Muscle layer of colon (tissue), 2 donors: ENCODE measurements at regions not wholly inside any gene's neighbourhood (a gene's known extent, or its start where the extent isn't known, plus 50 kb on each side); places are given as distances from the start of the nearest gene placed in this dataset.

Experiments
- H3K27ac ChIP-seq: one replicate; pipeline ENCODE4 v1.7.0; 2013; ENCODE audit warnings: low read depth, mild to moderate bottlenecking, low read length, moderate library complexity
- H3K27me3 ChIP-seq, 2 donors: one replicate each; pipeline ENCODE4 v1.7.0; 2013; ENCODE audit warnings: low read length in 2 of 2, mild to moderate bottlenecking in 2 of 2; ENCODE audit not compliant: insufficient read depth in 2 of 2, control insufficient read depth in 1 of 2
- H3K36me3 ChIP-seq: one replicate; pipeline ENCODE4 v1.7.0; 2013; ENCODE audit warnings: mild to moderate bottlenecking, low read length; ENCODE audit not compliant: insufficient read depth
- H3K4me1 ChIP-seq: one replicate; pipeline ENCODE4 v1.7.0; 2013; ENCODE audit warnings: mild to moderate bottlenecking, low read length; ENCODE audit not compliant: insufficient read depth
- H3K4me3 ChIP-seq, 2 donors: one replicate each; pipeline ENCODE4 v1.7.0; 2013; ENCODE audit warnings: low read length in 2 of 2, low read depth in 1 of 2, mild to moderate bottlenecking in 1 of 2, moderate library complexity in 1 of 2
- H3K9ac ChIP-seq: one replicate; pipeline ENCODE4 v1.7.0; 2013; ENCODE audit warnings: low read length
- H3K9me3 ChIP-seq: one replicate; pipeline ENCODE4 v1.7.0; 2013; ENCODE audit warnings: mild to moderate bottlenecking, low read length
- donor health status: abdominal sarcoma.
- donor health status: Adenocarcinoma of cecum.

DNA sequence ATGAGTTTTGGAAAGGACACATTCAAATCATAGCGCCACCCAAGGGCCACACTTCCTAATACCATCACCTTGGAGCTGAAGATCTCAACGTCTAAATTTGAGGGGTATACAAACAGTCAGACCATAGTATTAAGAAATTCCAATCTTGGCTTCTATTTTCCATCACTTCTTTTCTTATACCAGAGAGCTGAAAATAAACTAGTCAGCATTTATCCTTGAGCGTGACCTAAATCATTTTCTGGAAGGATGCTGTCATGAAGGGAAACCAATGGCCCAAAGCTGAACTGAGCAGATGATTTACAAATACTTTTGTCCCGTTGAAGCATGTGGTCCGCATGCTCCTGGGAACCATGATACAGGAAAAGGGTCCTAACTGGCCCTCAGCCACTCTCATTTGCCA, 921.9 kb downstream of the CCSER2 start:
- no peaks in the 10 kb centered on the region for H3K4me1 ChIP-seq
- no peaks in the 10 kb centered on the region for H3K9me3 ChIP-seq
- no peaks in the 10 kb centered on the region for H3K27me3 ChIP-seq
- H3K4me3 ChIP-seq: no peak overlapping the region
- H3K27ac ChIP-seq: no peak overlapping the region
- H3K9ac ChIP-seq: no peak overlapping the region
- H3K36me3 ChIP-seq: no peaks in the 10 kb centered on the region

DNA sequence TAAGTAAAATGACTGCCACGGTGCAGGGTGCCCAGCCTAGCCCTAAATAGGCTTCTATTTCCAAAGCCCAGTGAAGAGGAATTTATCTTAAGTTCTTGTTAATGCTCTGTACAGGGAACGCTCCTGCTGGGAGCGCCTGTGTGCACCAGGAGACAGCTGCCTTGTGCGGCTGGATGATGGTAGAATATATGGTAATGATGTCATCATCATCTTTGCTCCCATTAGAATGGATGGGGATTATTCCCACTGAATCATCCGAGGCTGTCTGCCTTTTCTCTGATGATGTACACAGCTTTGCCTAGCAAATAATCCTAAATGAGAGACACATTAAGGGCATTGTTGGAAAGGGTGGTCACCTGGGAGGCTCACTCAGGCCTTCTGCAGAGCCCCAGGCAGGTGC, 928.1 kb downstream of the CCSER2 start:
- H3K27me3 ChIP-seq: no peaks in the 10 kb centered on the region
- no peaks in the 10 kb centered on the region for H3K36me3 ChIP-seq
- no peak overlapping the region for H3K9ac ChIP-seq
- H3K4me3 ChIP-seq: no peak overlapping the region
- no peak overlapping the region for H3K27ac ChIP-seq
- no peaks in the 10 kb centered on the region for H3K9me3 ChIP-seq
- no peaks in the 10 kb centered on the region for H3K4me1 ChIP-seq

DNA sequence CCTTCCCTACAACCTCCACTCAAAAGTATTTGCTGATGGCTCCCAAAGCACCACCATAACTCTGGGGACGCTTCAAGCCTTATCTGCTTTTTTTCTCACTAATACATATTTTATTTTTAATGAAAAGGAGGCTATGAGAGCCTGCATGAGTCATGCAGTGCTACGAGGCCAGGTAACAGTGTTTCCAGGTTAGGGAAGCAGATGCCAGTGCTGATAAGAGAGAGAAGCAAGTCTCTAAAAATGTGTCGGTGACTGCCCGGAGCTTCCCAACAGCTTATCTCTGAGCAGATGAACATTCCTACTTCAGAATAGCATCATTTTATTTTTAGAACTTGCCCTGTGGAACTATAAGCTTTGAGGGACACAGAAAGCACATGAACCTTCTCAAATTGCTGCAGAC, 931.5 kb downstream of the CCSER2 start:
- no peaks in the 10 kb centered on the region for H3K4me1 ChIP-seq
- no peak overlapping the region for H3K27ac ChIP-seq
- no peaks in the 10 kb centered on the region for H3K27me3 ChIP-seq
- no peaks in the 10 kb centered on the region for H3K9me3 ChIP-seq
- no peaks in the 10 kb centered on the region for H3K36me3 ChIP-seq
- no peak overlapping the region for H3K9ac ChIP-seq
- no peak overlapping the region for H3K4me3 ChIP-seq

DNA sequence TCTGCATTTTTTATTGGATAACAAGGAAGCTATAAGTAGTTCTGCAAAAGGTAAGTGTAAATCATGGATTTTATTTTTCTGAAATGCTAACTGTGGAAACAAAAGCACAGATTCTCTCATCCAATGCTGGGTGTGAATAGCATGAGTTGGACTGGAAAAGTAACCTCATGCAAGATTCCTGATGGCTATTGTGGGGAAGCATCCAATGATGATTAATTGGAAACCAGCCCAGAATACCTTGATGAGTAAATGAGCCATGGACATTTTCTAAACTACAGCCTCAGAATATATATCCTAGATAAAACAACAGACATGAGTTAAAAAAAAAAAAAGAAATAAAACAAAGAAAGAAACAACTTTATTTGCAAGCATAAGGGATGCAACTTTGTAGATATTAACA, 934.6 kb downstream of the CCSER2 start:
- no peak overlapping the region for H3K27ac ChIP-seq
- H3K27me3 ChIP-seq: no peaks in the 10 kb centered on the region
- H3K4me1 ChIP-seq: no peaks in the 10 kb centered on the region
- H3K9ac ChIP-seq: no peak overlapping the region
- no peaks in the 10 kb centered on the region for H3K9me3 ChIP-seq
- H3K4me3 ChIP-seq: no peak overlapping the region
- H3K36me3 ChIP-seq: no peaks in the 10 kb centered on the region

DNA sequence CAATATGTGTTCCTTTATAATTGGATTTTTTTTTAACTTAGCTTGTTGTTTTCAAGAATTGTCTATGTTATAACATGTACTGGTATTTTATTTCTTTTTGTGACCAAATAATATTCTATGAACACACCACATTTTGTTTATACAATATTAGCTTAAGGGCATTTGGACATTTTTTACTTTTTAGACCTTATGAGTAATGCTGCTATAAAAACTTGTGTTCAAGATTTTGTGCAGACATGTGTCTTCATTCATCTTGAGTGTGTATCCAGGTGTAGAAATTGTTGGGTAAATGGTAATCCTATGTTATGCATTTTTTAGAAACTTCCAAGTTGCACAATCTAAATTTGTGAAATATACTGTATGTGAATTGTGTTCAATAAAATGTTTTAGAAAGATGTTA, 936.7 kb downstream of the CCSER2 start:
- Histone ChIP-seq H3K4me1 (no peaks in the 10 kb centered on the region), H3K4me3 (no peak overlapping the region), H3K36me3 (no peaks in the 10 kb centered on the region), H3K9ac (no peak overlapping the region), H3K27ac (no peak overlapping the region), H3K9me3 (no peaks in the 10 kb centered on the region), H3K27me3 (no peaks in the 10 kb centered on the region)

DNA sequence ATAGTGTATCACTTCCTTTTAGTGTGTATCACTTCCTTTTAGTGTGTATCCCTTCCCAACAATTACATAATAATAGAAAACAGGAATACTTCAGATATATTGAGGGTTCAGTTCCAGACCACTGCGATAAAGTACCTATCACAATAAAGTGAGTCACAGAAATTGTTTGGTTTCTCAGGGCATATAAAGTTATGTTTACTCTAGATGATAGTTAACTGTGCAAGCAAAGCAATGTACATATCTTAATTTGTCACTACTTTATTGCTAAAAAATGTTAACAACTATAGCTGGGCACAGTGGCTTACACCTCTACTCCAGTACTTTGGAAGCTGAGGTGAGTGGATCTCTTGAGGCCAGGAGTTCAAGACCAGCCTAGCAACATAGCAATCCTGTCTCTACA, 938.4 kb downstream of the CCSER2 start:
- H3K4me1 ChIP-seq: no peaks in the 10 kb centered on the region
- no peak overlapping the region for H3K27ac ChIP-seq
- no peaks in the 10 kb centered on the region for H3K36me3 ChIP-seq
- H3K9me3 ChIP-seq: no peaks in the 10 kb centered on the region
- no peak overlapping the region for H3K9ac ChIP-seq
- H3K27me3 ChIP-seq: no peaks in the 10 kb centered on the region
- no peak overlapping the region for H3K4me3 ChIP-seq

DNA sequence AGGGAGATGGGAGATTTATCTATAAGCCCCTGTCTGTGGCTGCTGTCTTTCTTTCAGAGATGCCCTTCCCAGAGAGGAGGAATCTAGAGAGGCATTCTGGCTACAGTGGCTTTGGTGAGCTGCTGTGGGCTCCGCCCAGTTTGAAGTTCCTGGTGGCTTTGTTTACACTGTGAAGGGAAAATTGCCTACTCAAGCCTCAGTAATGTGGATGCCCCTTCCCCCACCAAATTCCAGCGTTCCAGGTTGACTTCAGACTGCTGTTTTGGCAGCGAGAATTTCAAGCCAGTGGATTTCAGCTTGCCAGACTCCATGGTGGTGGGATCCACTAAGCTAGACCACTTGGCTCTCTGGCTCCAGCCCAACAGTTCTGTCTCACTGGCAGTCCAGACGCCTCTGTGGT, 951.6 kb downstream of the CCSER2 start:
- no peak overlapping the region for H3K27ac ChIP-seq
- no peaks in the 10 kb centered on the region for H3K36me3 ChIP-seq
- H3K9me3 ChIP-seq: no peaks in the 10 kb centered on the region
- H3K27me3 ChIP-seq: no peaks in the 10 kb centered on the region
- no peaks in the 10 kb centered on the region for H3K4me1 ChIP-seq
- H3K9ac ChIP-seq: no peak overlapping the region
- no peak overlapping the region for H3K4me3 ChIP-seq

DNA sequence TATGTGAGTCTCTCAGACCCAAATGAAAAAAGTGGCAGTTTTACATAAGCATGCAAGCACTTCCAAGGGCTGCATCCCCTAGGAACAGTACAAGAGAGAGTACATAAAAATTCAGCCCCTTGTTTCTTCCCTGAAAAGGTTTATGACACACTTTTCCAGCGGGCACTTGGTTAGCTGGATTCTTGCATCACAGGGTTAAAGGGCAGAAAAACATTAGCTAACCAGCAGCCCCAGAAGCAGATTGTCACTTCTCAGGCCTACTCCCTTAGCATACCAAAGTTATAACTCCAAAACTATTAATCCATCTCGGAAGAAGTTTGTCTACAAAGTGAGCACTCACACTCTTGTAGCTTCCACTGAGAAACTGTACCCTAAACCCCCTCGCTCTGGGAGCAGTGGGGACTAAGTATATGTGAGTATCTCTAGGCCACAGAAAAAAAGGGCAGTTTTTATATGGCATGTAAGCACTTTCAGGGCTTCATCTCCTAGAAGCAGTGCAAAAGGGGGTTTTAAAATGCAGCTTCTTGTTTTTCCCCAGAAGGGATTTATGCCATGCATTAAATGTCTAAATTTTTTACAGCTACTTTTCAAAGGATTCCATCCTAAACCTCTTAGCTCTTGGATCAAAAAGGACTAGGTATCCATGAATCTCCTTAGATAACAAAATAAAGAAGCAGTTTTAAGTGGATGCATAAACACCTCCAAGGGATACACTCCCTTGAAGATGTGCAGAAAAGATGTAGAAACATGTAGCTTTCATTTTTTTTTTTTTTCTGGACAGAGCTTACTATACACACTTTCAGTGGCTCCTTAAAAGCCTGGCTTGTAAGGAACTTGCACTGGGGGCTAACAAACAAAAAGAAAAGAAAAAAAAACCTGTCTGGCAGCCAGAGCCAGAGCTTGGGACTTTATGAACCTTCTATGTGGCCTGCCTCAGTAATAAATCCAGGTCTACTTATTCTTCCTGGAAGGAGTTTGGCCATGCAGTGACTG, 956.7 kb downstream of the CCSER2 start:
- no peaks in the 10 kb centered on the region for H3K4me1 ChIP-seq
- H3K27ac ChIP-seq: no peak overlapping the region
- H3K9me3 ChIP-seq: no peaks in the 10 kb centered on the region
- H3K36me3 ChIP-seq: no peaks in the 10 kb centered on the region
- H3K9ac ChIP-seq: no peak overlapping the region
- no peaks in the 10 kb centered on the region for H3K27me3 ChIP-seq
- no peak overlapping the region for H3K4me3 ChIP-seq

DNA sequence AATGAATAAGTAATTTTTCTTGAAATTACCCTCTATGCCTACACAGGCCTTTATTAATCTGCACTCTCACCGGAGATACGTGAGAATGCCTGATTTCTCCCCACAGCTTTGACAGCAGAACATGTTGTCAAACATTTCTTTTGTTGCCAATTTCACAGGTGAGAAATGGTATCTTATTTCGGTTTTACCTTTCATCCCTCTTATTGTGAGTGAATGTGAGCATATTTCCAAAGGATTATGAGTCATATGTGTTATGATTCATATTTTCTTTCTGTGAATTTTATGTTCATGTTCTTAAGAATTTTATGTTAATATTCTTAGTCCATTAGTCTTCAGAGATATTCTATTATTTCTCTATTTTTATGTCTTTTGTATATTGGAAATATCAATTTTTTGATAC, 965.1 kb downstream of the CCSER2 start:
- H3K36me3 ChIP-seq: no peaks in the 10 kb centered on the region
- no peak overlapping the region for H3K9ac ChIP-seq
- H3K27ac ChIP-seq: no peak overlapping the region
- no peak overlapping the region for H3K4me3 ChIP-seq
- no peaks in the 10 kb centered on the region for H3K4me1 ChIP-seq
- no peaks in the 10 kb centered on the region for H3K27me3 ChIP-seq
- H3K9me3 ChIP-seq: peaks cover 5% of the 10 kb centered on the region

DNA sequence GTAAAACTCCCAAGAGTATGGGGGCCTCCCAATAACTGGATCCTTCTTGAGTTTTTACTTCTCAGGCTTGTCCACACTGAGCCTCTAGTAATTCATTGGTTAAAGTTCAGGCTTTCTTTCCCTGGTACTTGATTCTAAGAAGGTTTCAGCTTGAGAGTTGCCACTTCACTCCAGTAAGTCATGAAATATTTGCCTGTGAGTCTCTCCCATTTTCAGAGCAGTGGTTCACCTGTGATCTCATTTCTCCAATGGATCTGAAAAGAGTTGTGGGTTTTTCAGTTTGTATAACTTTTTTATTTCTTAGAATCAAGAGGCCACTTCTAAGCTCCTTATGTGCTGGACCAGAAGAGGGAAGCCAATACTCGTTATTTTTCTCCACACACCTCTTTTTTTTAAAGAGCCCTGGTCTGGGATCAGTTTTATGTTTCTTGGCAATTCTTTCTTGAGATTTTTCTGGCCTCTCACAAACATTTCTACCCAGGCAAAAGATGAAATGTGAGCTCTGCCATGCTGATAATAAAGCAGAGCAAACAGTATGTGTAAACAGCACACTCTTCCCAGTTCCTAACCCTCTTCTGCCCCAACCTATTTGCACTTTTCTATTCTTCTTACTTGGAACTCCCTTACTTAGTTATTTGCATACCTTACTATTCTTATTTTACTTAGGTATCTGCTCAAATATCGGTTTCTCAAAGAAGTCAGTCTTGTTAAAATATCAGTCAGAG, 983.4 kb downstream of the CCSER2 start:
- Histone ChIP-seq H3K9ac (no peak overlapping the region), H3K27ac (no peak overlapping the region), H3K27me3 (no peaks in the 10 kb centered on the region), H3K9me3 (no peaks in the 10 kb centered on the region), H3K36me3 (no peaks in the 10 kb centered on the region), H3K4me3 (no peak overlapping the region), H3K4me1 (no peaks in the 10 kb centered on the region)

DNA sequence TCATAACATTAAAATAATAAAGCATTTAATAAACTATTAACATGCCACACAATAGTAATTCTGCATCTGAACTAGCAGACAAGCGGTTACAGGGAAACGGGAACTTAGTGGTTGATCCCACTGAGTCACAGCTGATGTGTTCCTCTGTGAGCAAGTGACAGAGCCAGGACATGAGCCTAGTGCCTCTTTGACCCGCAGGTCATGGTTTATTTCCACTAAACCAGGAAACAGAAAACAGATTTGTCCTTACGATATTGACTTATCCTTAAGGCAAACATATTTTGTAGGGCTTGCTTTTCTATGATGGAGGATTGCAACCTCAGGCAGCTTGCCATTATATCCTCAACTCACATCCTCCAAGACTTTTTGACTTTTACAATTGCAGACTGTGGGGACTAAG, 987.3 kb downstream of the CCSER2 start:
- Histone ChIP-seq H3K9me3 (no peaks in the 10 kb centered on the region), H3K4me3 (no peak overlapping the region), H3K27me3 (no peaks in the 10 kb centered on the region), H3K27ac (no peak overlapping the region), H3K4me1 (no peaks in the 10 kb centered on the region), H3K36me3 (no peaks in the 10 kb centered on the region), H3K9ac (no peak overlapping the region)
